GM19397 (cell line): ENCODE measurements at regions not wholly inside any gene's neighbourhood (a gene's known extent, or its start where the extent isn't known, plus 50 kb on each side); places are given as distances from the start of the nearest gene placed in this dataset.
"Not testable (repeated sequence)": the region's sequence is repeated elsewhere in the genome, so short reads cannot be mapped to it uniquely, and the experiment has no call there.

Experiments used
- ATAC-seq: cut with Tn5 transposase; IDR thresholded peaks from one replicate; pipeline ENCODE4 v1.9.1; 2021; ENCODE audit warnings: mild to moderate bottlenecking, moderate library complexity; ENCODE audit not compliant: unreplicated experiment

DNA sequence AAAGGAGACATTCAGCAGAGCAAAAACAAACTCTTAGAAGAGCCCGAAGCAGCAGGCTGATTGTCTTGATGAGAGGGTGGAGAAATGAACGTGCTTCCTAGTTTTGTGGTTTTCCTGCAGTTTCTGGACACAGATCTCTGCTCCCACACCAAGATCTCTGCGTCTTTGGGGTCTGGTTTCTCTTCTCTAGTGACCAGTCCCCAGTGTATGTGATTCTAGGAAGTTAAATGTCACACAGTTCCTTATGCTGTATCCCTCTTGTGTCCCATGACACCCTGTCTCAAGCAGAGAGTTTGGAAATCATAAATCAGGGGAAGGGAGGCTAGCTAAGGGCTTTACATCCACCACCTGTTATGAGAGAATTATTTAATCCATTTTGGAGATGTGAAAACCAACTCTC, 55.4 kb upstream of the KLF14 start:
- ATAC-seq, result no peak

DNA sequence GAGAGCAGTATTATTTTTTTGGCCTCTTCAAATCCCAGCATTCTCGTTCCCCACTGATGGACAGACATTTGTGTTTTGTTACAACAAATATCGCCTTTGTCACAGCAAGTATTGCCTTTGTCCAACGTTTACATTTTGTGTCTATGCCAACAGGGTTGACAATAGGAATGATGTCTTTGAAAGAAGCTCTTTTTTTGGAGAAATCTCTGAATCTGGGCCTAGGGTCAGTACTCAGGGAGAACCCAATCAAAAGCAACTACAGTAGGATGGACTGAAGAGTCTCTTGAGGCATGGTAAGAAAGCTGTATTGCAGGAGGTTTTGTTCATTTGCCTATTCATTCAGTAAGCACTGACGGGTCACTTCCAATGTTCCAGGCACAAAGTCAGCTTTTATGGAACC, 57.7 kb upstream of the KLF14 start:
- ATAC-seq, result no peak

GRCh38 chr7:130793855-130794618, 60.0 kb upstream of the KLF14 start:
- ATAC-seq, result no peak

- no peak for ATAC-seq
These were observed 60.6 kb upstream of the KLF14 start for GRCh38 chr7:130794619-130794922.

- not testable (repeated sequence) for ATAC-seq
These were observed 62.4 kb upstream of the KLF14 start for GRCh38 chr7:130796425-130796824.

GRCh38 chr7:130803127-130803526, 69.1 kb upstream of the KLF14 start:
- ATAC-seq, result no peak

- no peak for ATAC-seq
These were observed 70.2 kb upstream of the KLF14 start for GRCh38 chr7:130804220-130804619.

DNA sequence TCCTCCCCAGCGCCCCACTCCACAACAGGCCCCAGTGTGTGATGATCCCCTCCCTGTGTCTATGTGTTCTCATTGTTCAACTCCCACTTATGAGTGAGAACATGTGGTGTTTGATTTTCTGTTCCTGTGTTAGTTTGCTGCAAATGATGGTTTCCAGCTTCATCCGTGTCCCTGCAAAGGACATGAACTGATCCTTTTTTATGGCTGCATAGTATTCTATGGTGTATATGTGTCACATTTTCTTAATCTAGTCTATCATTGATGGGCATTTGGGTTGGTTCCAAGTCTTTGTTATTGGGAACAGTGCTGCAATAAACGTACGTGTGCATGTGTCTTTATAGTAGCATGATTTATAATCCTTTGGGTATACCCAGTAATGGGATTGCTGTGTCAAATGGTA, 78.8 kb upstream of the KLF14 start:
- ATAC-seq, result not testable (repeated sequence)

- no peak for ATAC-seq
These were observed 80.8 kb upstream of the KLF14 start for GRCh38 chr7:130814778-130815335.

DNA sequence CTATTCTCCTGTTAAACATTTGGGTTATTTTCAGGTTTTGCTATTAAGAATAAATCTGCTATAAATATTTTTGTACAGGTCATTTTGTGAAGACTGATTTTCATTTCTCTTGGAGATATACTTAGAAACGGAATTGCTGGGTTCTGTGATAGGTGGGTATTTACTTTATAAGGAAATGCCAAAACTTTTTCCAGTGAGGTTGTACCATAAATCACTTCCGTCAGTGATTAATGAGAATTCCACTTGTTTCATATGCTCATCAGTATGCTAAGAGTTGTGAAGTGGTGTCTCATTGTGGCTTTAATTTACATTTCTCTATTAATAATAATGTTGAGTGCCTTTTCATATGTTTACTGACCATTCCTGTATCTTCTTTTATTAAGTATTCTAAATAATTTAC, 84.0 kb upstream of the KLF14 start:
- no peak for ATAC-seq

DNA sequence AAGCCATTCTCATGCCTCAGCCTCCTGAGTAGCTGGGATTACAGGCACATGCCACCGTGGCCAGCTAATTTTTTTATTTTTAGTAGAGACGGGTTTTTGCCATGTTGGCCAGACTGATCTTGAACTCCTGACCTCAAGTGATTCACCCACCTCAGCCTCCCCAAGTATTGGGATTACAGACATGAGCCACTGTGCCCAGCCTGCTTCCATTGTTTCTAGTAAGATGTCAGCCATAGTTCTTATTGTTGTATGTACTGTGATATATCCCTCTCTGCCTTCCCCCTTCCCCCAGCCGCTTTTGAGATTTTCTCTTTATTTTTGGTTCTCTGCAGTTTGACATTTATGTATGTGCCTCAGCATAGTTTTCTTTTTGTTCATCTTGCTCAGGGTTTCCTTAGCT, 87.9 kb upstream of the KLF14 start:
- ATAC-seq, result no peak

GRCh38 chr7:130822642-130823041, 88.6 kb upstream of the KLF14 start:
- no peak for ATAC-seq

- ATAC-seq, result no peak
These were observed 89.1 kb upstream of the KLF14 start for GRCh38 chr7:130823060-130823459.

- ATAC-seq, result no peak
These were observed 91.8 kb upstream of the KLF14 start for GRCh38 chr7:130825819-130826218.

- ATAC-seq, result no peak
These were observed 95.4 kb upstream of the KLF14 start for GRCh38 chr7:130829415-130829814.

GRCh38 chr7:130831322-130831721, 97.3 kb upstream of the KLF14 start:
- no peak for ATAC-seq

DNA sequence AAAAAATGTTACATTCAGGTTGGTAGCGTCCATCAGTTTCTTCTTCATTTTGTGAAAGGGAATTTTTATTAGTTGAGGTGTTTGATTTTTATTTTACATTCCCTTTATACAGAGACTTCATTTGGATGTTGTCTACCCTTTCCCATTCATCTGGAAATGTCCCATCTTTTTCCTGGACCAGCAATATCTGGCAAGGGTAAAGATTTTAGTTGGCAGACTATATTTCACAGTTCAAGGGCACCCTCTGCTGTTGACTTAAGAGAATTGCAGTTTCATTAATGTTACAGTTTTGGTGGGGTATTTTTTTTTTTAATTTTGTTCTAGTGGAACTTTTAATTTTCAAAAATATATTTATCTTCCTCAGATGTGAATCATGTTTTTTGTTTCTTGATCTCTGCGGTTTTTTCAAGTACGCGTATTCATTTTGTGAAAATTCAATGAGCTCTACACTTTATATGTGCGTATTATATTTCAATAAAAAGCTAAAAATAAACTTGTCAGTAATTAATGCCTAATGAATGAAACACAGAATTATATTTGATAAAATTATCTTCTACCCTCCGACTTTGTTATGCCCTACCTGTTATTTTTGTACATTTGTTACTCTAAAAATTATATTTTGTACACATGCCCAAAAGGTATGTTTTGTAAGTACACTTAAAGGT, 97.9 kb upstream of the KLF14 start:
- ATAC-seq, result no peak

DNA sequence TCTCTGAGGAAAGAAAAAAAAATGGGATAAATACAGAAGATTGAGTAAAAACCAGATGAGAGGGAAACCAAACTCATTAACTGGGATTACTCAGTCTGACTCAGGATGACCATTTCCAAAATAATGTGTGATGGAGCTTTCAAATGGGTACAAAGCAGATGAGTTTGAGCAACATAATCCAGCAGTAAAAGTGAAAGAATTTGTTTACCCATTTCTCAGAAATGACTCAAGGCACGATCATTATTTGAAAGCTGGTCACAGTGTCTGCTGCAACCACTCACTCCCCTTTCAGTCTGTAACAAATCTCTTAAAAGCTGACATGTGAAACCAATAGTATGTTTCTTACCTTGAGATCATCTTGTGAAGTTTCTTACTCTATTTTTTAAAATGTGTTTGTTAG, 104.7 kb upstream of the KLF14 start:
- no peak for ATAC-seq

GRCh38 chr7:130840599-130840998, 106.6 kb upstream of the KLF14 start:
- ATAC-seq, result no peak

GRCh38 chr7:130841416-130841815, 107.4 kb upstream of the KLF14 start:
- no peak for ATAC-seq

DNA sequence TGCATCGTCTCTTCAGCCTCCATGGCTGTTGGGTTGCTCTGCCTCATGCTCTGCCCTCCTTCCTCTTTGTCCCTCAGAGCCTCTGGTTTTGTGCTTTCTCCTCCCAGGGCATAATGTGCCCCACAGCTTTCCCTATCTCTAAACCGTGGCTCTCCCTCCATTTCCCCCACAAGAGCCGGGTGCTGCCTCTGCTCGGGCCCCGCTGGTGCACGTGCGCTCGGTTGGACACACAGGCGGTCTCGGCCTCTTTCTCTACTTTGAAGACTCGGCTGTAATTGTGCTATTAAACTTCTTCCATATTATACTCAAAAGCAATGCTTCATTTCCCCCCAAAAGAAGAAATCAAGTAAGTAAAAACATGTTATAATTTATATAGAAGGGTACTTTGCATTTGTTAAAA, 109.7 kb upstream of the KLF14 start:
- ATAC-seq, result no peak

DNA sequence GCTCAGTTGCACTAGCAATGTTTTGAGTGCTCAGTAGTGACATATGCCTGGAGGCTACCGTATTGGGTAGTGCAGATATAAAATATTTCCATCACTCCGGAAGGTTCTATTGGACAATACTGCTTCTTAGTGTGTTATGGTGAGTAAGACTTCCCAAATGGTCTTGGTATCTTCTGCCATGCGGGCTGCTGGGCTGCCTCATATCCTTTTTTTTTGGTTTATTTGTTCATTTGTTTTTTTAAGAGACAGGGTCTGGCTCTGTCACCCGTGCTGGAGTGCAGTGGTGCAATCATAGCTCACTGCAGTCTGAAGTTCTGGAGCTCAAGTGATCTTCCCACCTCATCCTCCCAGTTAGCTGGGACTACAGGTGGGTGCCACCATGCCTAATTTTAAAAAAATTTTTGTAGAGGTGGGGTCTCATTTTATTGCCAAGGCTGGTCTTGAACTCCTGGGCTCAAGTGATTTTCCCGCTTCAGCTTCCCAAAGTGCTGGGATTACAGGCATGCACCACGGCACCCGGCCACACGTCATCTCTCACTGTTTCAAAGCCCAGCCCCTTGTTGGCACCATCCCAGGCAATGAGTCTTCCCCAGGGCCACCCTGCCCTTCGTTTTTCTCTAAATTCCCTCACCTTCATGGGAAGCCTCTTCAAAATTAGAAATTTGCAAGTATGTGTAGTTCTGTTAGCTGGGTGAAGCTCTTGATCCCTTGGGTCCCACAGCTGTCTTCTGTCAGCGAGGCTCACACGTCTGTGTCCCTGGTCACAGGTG, 111.0 kb upstream of the KLF14 start:
- ATAC-seq, result no peak
